GM21619 (cell line): ENCODE measurements at regions not wholly inside any gene's neighbourhood (a gene's known extent, or its start where the extent isn't known, plus 50 kb on each side); places are given as distances from the start of the nearest gene placed in this dataset.
"Not testable (repeated sequence)": the region's sequence is repeated elsewhere in the genome, so short reads cannot be mapped to it uniquely, and the experiment has no call there.

Experiments
- ATAC-seq: cut with Tn5 transposase; IDR thresholded peaks from one replicate; pipeline ENCODE4 v1.9.1; 2021; ENCODE audit not compliant: unreplicated experiment

GRCh38 chr5:1637639-1638481 is 114.1 kb upstream of the LPCAT1 start:
- ATAC-seq, result no peak

- ATAC-seq, result no peak
Measured at GRCh38 chr5:1636981-1637638, 113.3 kb upstream of the LPCAT1 start.

- ATAC-seq, result not testable (repeated sequence)
Measured at GRCh38 chr5:1636208-1636770, 112.5 kb upstream of the LPCAT1 start.

- not testable (repeated sequence) for ATAC-seq
Measured at GRCh38 chr5:1635477-1635876, 111.7 kb upstream of the LPCAT1 start.

- ATAC-seq, result no peak
Measured at GRCh38 chr5:1634337-1634661, 110.5 kb upstream of the LPCAT1 start.

GRCh38 chr5:1633605-1634336 is 110.0 kb upstream of the LPCAT1 start:
- peak; percentile 97 for ATAC-seq

- not testable (repeated sequence) for ATAC-seq
Measured at GRCh38 chr5:1631004-1631403, 107.2 kb upstream of the LPCAT1 start.

- ATAC-seq, result not testable (repeated sequence)
Measured at GRCh38 chr5:1626397-1626796, 102.6 kb upstream of the LPCAT1 start.

GRCh38 chr5:1619531-1619930 is 95.8 kb upstream of the LPCAT1 start:
- ATAC-seq, result not testable (repeated sequence)

GRCh38 chr5:1618296-1618865 is 94.6 kb upstream of the LPCAT1 start:
- not testable (repeated sequence) for ATAC-seq

GRCh38 chr5:1617236-1617755 is 93.5 kb upstream of the LPCAT1 start:
- ATAC-seq, result not testable (repeated sequence)

GRCh38 chr5:1613515-1613914 is 89.8 kb upstream of the LPCAT1 start:
- not testable (repeated sequence) for ATAC-seq

- ATAC-seq, result not testable (repeated sequence)
Measured at GRCh38 chr5:1610526-1610925, 86.8 kb upstream of the LPCAT1 start.

- ATAC-seq, result not testable (repeated sequence)
Measured at GRCh38 chr5:1609111-1609510, 85.4 kb upstream of the LPCAT1 start.

GRCh38 chr5:1608336-1608735 is 84.6 kb upstream of the LPCAT1 start:
- ATAC-seq, result not testable (repeated sequence)

GRCh38 chr5:1606951-1607350 is 83.2 kb upstream of the LPCAT1 start:
- ATAC-seq, result not testable (repeated sequence)

- not testable (repeated sequence) for ATAC-seq
Measured at GRCh38 chr5:1603916-1604315, 80.2 kb upstream of the LPCAT1 start.

- ATAC-seq, result not testable (repeated sequence)
Measured at GRCh38 chr5:1601565-1601964, 77.8 kb upstream of the LPCAT1 start.

GRCh38 chr5:1598950-1599737 is 75.4 kb upstream of the LPCAT1 start:
- ATAC-seq, result not testable (repeated sequence)

- not testable (repeated sequence) for ATAC-seq
Measured at GRCh38 chr5:1597093-1597473, 73.3 kb upstream of the LPCAT1 start.
